Transverse colon (tissue), 4 donors: ENCODE measurements at regions not wholly inside any gene's neighbourhood (a gene's known extent, or its start where the extent isn't known, plus 50 kb on each side); places are given as distances from the start of the nearest gene placed in this dataset.

Source experiments
- DNase-seq: peaks from one replicate; pipeline ENCODE4 v3.0.0-alpha.2; 2019
- H3K27ac ChIP-seq, 4 donors: fragments of 200-600 bp; sonication (generic); 2 replicates each; pipeline ENCODE4 v1.5.1; 2016 to 2018; ENCODE audit warnings: inconsistent platforms in 4 of 4
- H3K27me3 ChIP-seq: fragments of 200-600 bp; sonication (generic); 2 replicates; pipeline ENCODE4 v1.5.1; 2017; ENCODE audit warnings: inconsistent platforms
- H3K36me3 ChIP-seq, 4 donors: fragments of 200-600 bp; sonication (generic); 2 replicates each; pipeline ENCODE4 v1.5.1; 2017 to 2019; ENCODE audit warnings: inconsistent platforms in 4 of 4
- H3K4me1 ChIP-seq, 4 donors: fragments of 200-600 bp; sonication (generic); 2 replicates each; pipeline ENCODE4 v1.5.1; 2017 to 2020; ENCODE audit warnings: inconsistent platforms in 4 of 4
- H3K4me3 ChIP-seq, 4 donors: fragments of 200-600 bp; sonication (generic); 1 replicate in 1 of 4; 2 replicates in 3 of 4; pipeline versions ENCODE4 v1.5.1 to v1.6.1; 2017 to 2019; ENCODE audit warnings: inconsistent platforms in 4 of 4
- H3K9me3 ChIP-seq, 2 donors: fragments of 200-600 bp; sonication (generic); 2 replicates each; pipeline ENCODE4 v1.5.1; 2017 to 2019; ENCODE audit warnings: inconsistent platforms in 2 of 2
- EP300 ChIP-seq: sonication (generic); formaldehyde crosslinking; IDR thresholded peaks from one replicate; pipeline ENCODE4 v1.6.1; 2017; ENCODE audit warnings: antibody characterized with exemption, low read depth
- POLR2A ChIP-seq: fragments of 450-650 bp; IDR thresholded peaks from one replicate; pipeline ENCODE4 v1.6.1; 2016; ENCODE audit warnings: antibody characterized with exemption, mild to moderate bottlenecking, moderate library complexity
- POLR2AphosphoS5 ChIP-seq, 3 donors: sonication (generic); formaldehyde crosslinking; IDR thresholded peaks; one replicate each; pipeline ENCODE4 v1.6.1; 2016; ENCODE audit warnings: antibody characterized with exemption in 3 of 3
- WGBS, 2 donors: methylation state at CpG; one replicate each; pipeline ENCODE4 v1.1.5; 2018; ENCODE audit warnings: low coverage in 1 of 2; 5-methylcytosine and 5-hydroxymethylcytosine counted together
- in situ Hi-C, 4 donors: fragments of 200-750 bp; cut with MboI; loops; one replicate each; pipeline versions ENCODE4 v1.15.0 to v1.15.1; 2017; ENCODE audit warnings: low sequenced_read_pairs in 3 of 4, low pct_ligation_motif_present in 1 of 4, low pct_unique_long_range_greater_than_20kb in 1 of 4
- intact Hi-C: fragments of 100-400 bp; cut with DNase I; formaldehyde crosslinking; loops from one replicate; pipeline ENCODE4 v1.15.1; 2023; ENCODE audit warnings: low total_unique reads
- TF ChIP-seq, protein P1 (sequence below), 5 experiments: fragments of 200-600 bp in 3 of 5; fragments of 450-650 bp in 2 of 5; sonication (generic) in 3 of 5; IDR thresholded peaks; 1 replicate in 2 of 5; 2 replicates in 3 of 5; pipeline ENCODE4 v1.5.1; 2016 to 2017; ENCODE audit warnings: antibody characterized with exemption in 5 of 5, inconsistent platforms in 3 of 5, mild to moderate bottlenecking in 2 of 5, moderate library complexity in 1 of 5

DNA sequence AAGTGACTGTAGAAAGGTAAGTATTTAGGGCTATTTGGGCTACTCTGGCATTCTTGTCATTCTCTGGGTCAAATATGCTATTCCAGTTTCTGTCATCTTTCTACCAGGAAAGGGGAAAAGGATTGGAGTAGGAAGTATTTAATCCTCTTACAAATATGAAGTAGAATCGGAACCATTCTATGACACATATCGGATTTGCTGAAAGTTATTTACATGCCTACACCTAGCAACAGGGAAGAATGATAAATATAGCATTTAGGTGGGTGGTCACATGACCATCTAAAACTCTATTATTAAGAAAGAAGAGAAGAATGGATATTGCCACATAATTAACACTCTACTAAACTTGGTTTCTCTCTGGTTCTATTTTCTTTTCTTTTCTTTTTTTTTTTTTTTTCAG lies 1353.1 kb downstream of the ZPLD1 start:
- in situ Hi-C loops: no loop called here
- H3K27ac ChIP-seq: no peak overlapping the region

DNA sequence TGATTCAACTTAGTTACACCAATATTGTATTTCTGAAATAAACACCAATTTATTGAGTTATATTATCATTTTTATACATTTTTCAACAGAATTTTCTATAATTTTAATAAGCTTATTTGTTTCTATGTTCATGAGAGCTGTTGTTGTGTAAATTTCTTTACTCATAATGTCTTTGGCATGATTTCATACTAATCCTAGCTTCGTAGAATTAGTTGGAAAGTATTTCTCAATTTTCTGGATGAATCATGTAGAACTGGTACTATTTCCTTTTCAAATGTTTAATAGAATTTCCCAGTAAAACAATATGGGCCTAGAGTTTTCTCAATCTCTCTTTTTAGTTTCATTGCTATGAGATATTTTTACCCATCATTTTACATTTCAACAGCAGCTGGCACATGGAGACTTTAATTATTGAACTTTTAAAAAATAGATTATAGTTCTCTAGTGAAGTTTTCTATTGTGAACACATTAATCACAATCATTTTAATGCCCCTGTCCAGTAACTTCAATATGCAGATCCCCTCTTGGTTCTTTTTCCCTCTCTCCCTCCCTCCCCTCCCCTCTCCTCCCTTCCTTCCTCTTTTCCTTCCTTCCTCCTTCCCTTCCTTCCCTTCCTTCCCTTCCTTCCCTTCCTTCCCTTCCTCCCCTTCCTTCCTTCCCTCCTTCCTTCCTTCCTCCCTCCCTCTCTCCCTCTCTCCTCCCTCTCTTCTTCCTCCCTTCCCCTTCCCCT lies 1357.1 kb downstream of the ZPLD1 start:
- Histone ChIP-seq H3K9me3 (no peaks in the 10 kb centered on the region), H3K4me3 (no peak overlapping the region), H3K27ac (no peak overlapping the region), H3K4me1 (no peaks in the 10 kb centered on the region), H3K36me3 (no peaks in the 10 kb centered on the region), H3K27me3 (no peaks in the 10 kb centered on the region)
- TF ChIP-seq POLR2A (no peak), POLR2AphosphoS5 (IDR thresholded peaks at IDR 0.05) (no peak), EP300 (no peak)
- TF ChIP-seq, protein P1, sequence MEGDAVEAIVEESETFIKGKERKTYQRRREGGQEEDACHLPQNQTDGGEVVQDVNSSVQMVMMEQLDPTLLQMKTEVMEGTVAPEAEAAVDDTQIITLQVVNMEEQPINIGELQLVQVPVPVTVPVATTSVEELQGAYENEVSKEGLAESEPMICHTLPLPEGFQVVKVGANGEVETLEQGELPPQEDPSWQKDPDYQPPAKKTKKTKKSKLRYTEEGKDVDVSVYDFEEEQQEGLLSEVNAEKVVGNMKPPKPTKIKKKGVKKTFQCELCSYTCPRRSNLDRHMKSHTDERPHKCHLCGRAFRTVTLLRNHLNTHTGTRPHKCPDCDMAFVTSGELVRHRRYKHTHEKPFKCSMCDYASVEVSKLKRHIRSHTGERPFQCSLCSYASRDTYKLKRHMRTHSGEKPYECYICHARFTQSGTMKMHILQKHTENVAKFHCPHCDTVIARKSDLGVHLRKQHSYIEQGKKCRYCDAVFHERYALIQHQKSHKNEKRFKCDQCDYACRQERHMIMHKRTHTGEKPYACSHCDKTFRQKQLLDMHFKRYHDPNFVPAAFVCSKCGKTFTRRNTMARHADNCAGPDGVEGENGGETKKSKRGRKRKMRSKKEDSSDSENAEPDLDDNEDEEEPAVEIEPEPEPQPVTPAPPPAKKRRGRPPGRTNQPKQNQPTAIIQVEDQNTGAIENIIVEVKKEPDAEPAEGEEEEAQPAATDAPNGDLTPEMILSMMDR (IDR thresholded peaks at IDR 0.05): no peak
- in situ Hi-C loops: no loop called here
- intact Hi-C loops: no loop called here
- WGBS, 2 donors: 82 to 91% methylated on average over 1 of the region's 1 CpG
- no peak for DNase-seq

More for the DNA sequence above, 1353.1 kb downstream of the ZPLD1 start:
- intact Hi-C loops: no loop called here
- TF ChIP-seq, protein P1 (IDR thresholded peaks at IDR 0.05): no peak
- TF ChIP-seq EP300 (no peak), POLR2A (no peak), POLR2AphosphoS5 (IDR thresholded peaks at IDR 0.05) (no peak)
- no peaks in the 10 kb centered on the region for H3K27me3 ChIP-seq
- DNase-seq: no peak
- H3K4me1 ChIP-seq: no peaks in the 10 kb centered on the region
- no peaks in the 10 kb centered on the region for H3K36me3 ChIP-seq
- 70 to 74% methylated on average over 2 of the region's 2 CpGs for WGBS, 2 donors
- no peaks in the 10 kb centered on the region for H3K9me3 ChIP-seq
- no peak overlapping the region for H3K4me3 ChIP-seq

DNA sequence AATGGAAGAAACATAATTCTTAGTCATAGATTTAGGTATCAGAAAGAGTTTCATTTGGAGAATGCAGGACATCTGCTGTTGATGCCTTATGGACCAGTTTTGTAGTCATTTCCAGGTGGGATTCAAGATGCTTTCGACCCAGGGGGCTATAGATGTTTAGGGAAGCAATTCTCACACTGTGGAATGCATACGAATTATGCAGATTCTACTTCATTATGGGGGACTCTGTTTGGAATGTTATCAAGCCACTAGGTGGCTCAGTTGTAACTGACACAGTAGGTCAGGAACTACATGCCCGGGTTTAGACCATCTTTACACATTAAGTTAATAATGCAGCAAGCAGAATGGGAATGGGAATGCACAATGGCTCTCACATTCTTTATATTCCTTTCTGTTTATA lies 1359.8 kb downstream of the ZPLD1 start:
- Histone ChIP-seq H3K4me3 (no peak overlapping the region), H3K36me3 (no peaks in the 10 kb centered on the region), H3K9me3 (no peaks in the 10 kb centered on the region), H3K27me3 (no peaks in the 10 kb centered on the region), H3K4me1 (no peaks in the 10 kb centered on the region), H3K27ac (no peak overlapping the region)
- DNase-seq: no peak
- 23 to 29% methylated on average over 3 of the region's 3 CpGs for WGBS, 2 donors
- intact Hi-C loops: no loop called here
- TF ChIP-seq, protein P1 (IDR thresholded peaks at IDR 0.05): no peak
- TF ChIP-seq POLR2AphosphoS5 (IDR thresholded peaks at IDR 0.05): no peak
- no peak for TF ChIP-seq POLR2A
- TF ChIP-seq EP300: no peak
- in situ Hi-C loops: no loop called here

DNA sequence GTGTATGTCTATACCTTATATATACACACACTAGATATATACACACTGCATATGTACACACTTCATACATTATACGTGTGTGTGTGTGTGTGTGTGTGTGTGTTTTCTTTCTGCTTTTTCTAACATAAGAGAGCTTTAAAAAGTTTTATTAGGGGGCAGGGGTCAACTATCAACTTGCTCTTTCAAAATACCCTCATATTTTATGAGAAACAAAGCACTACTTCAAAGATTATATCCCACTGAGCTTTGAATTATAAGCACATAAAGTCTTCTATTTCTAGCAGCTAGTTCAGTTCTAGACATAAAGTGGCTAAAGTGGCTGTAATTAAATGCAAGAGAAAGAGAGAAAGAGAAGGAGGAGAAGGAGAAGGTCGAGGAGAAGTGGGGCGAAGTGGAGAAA lies 1361.3 kb downstream of the ZPLD1 start:
- TF ChIP-seq EP300 (no peak), POLR2AphosphoS5 (IDR thresholded peaks at IDR 0.05) (no peak), POLR2A (no peak)
- TF ChIP-seq, protein P1 (IDR thresholded peaks at IDR 0.05): no peak
- in situ Hi-C loops (no loop called here), intact Hi-C loops (no loop called here)
- Histone ChIP-seq H3K4me1 (no peaks in the 10 kb centered on the region), H3K36me3 (no peaks in the 10 kb centered on the region), H3K27ac (no peak overlapping the region), H3K9me3 (no peaks in the 10 kb centered on the region), H3K27me3 (no peaks in the 10 kb centered on the region), H3K4me3 (no peak overlapping the region)
- no peak for DNase-seq
- WGBS, 2 donors: 47 to 53% methylated on average over 3 of the region's 3 CpGs
